WERI-Rb-1 (cell line): ENCODE measurements at regions not wholly inside any gene's neighbourhood (a gene's known extent, or its start where the extent isn't known, plus 50 kb on each side); places are given as distances from the start of the nearest gene placed in this dataset.

ENCODE experiments used
- DNase-seq: peaks from one replicate; pipeline ENCODE4 v3.0.0-alpha.2; 2020
- H3K27ac ChIP-seq: fragments of 250-450 bp; sonication (Bioruptor Pico); 2 replicates; pipeline ENCODE4 v1.5.1; 2020; ENCODE audit warnings: mild to moderate bottlenecking, moderate library complexity
- H3K27me3 ChIP-seq: fragments of 250-450 bp; sonication (Bioruptor Pico); 2 replicates; pipeline ENCODE4 v1.5.1; 2021; ENCODE audit warnings: mild to moderate bottlenecking, low read depth, moderate library complexity; ENCODE audit not compliant: insufficient read depth, severe bottlenecking
- H3K36me3 ChIP-seq: fragments of 250-450 bp; sonication (Bioruptor Pico); 2 replicates; pipeline ENCODE4 v1.5.1; 2020; ENCODE audit warnings: mild to moderate bottlenecking, moderate library complexity
- H3K4me3 ChIP-seq: 2 replicates; pipeline ENCODE4 v1.5.1; 2011; ENCODE audit warnings: low read depth, mild to moderate bottlenecking, control low read depth, low read length
- H3K9me3 ChIP-seq: fragments of 250-450 bp; sonication (Bioruptor Pico); 2 replicates; pipeline ENCODE4 v1.5.1; 2021; ENCODE audit warnings: mild to moderate bottlenecking, moderate library complexity; ENCODE audit not compliant: severe bottlenecking
- CTCF ChIP-seq: IDR thresholded peaks from 2 replicates; pipeline ENCODE4 v1.5.1; 2011; ENCODE audit warnings: low read depth, mild to moderate bottlenecking, control low read depth, inconsistent platforms, low read length

- Histone ChIP-seq H3K9me3 (no peaks in the 10 kb centered on the region), H3K36me3 (no peaks in the 10 kb centered on the region), H3K27me3 (peaks cover 23% of the 10 kb centered on the region), H3K27ac (no peak overlapping the region), H3K4me3 (no peak overlapping the region)
- DNase-seq: no peak
- TF ChIP-seq CTCF: no peak
Observed at GRCh38 chr20:55194947-55195346, 719.6 kb downstream of the DOK5 start.

DNA sequence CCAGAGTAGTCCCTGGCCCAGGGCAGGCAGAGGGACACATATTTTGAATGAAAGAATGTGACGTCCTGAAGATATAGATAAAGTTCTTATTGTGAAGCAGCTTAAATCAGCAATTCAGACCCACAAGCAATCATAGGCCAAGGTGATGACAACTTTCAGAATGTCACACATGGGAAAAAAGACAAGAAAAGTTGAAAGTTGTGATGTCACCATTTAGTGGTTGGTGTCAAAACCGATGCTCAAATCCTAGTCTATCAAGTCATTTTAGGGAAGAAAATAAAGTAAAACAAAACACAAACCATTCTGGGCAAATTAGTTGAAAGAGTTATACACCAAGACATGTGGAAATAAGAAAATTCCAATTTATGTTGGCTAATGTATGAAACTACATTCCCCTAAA, 710.8 kb downstream of the DOK5 start:
- Histone ChIP-seq H3K4me3 (no peak overlapping the region), H3K36me3 (no peaks in the 10 kb centered on the region), H3K27ac (no peak overlapping the region), H3K9me3 (no peaks in the 10 kb centered on the region), H3K27me3 (peaks cover 17% of the 10 kb centered on the region)
- DNase-seq: no peak
- no peak for TF ChIP-seq CTCF

GRCh38 chr20:55175081-55175480, 699.7 kb downstream of the DOK5 start:
- H3K27ac ChIP-seq: no peak overlapping the region
- DNase-seq: no peak
- H3K36me3 ChIP-seq: no peaks in the 10 kb centered on the region
- peaks cover 3% of the 10 kb centered on the region for H3K27me3 ChIP-seq
- no peaks in the 10 kb centered on the region for H3K9me3 ChIP-seq
- no peak overlapping the region for H3K4me3 ChIP-seq
- no peak for TF ChIP-seq CTCF

- no peak overlapping the region for H3K27ac ChIP-seq
- peaks cover 3% of the 10 kb centered on the region for H3K27me3 ChIP-seq
- DNase-seq: no peak
- no peak for TF ChIP-seq CTCF
- no peaks in the 10 kb centered on the region for H3K9me3 ChIP-seq
- H3K4me3 ChIP-seq: no peak overlapping the region
- no peaks in the 10 kb centered on the region for H3K36me3 ChIP-seq
Observed at GRCh38 chr20:55174635-55175034, 699.2 kb downstream of the DOK5 start.

- Histone ChIP-seq H3K36me3 (no peaks in the 10 kb centered on the region), H3K27me3 (peaks cover 6% of the 10 kb centered on the region), H3K4me3 (no peak overlapping the region), H3K27ac (no peak overlapping the region), H3K9me3 (no peaks in the 10 kb centered on the region)
- no peak for DNase-seq
- no peak for TF ChIP-seq CTCF
Observed at GRCh38 chr20:55174172-55174571, 698.8 kb downstream of the DOK5 start.

GRCh38 chr20:55173601-55174000, 698.2 kb downstream of the DOK5 start:
- Histone ChIP-seq H3K4me3 (no peak overlapping the region), H3K27me3 (peaks cover 9% of the 10 kb centered on the region), H3K9me3 (no peaks in the 10 kb centered on the region), H3K27ac (no peak overlapping the region), H3K36me3 (no peaks in the 10 kb centered on the region)
- DNase-seq: no peak
- no peak for TF ChIP-seq CTCF
